ENCODE measurements at regions not wholly inside any gene's neighbourhood (a gene's known extent, or its start where the extent isn't known, plus 50 kb on each side); places are given as distances from the start of the nearest gene placed in this dataset.

DNA sequence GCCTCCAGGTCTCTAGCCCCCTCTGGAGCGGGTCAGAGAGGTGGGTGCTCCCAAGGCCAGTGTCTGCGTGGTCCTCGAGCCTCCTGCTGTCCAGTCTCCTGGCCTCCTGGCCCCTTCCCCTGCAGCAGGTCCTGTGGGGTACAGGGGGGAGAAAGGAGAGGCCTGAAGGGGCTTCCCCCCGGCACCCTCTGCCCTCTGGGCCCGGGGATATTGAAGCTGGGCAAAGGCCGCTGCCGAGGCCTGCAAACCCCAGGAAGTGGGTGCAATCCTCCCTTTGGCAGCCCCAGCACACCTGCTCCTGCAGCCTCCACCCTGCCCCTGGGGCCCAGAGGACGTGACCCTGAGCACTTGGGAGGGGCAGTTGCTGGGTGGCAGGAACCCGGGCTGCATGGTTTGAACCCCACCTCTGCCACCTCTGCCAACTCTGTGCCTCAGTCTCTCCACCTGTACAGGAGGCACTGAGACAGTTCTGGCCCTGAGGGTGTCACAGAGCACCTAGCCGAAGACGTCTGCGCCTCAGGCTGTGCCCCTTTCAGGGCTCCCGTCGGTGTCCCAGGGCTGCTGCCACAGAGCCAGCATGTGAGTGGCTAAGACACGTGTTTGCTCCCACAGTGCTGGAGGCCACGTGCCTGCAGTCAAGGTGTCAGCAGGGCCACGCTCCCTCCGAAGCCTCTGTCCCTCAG lies 59.1 kb upstream of the INPP5A start:
- no peak for DNase-seq
- Histone ChIP-seq H3K9ac (ENCODE audit: low read length) (no peak overlapping the region), H3K79me1 (replicated peaks; ENCODE audit: low read length, poor library complexity, severe bottlenecking) (no peaks in the 10 kb centered on the region), H3K27me3 (ENCODE audit: control insufficient read depth in 1 of 2, insufficient read depth in 1 of 2, low read length in 2 of 2) (peaks cover 47 to 70% of the 10 kb centered on the region in 2 experiments), H2BK120ac (ENCODE audit: low read depth, low read length) (no peak overlapping the region), H4K91ac (ENCODE audit: low read length) (no peak overlapping the region), H3K14ac (ENCODE audit: low read length in 2 of 2) (no peak overlapping the region), H3K23ac (ENCODE audit: low read length in 2 of 2) (no peak overlapping the region), H2BK5ac (ENCODE audit: low read depth, low read length, poor library complexity, severe bottlenecking) (no peak overlapping the region), H3K4me2 (ENCODE audit: low read length, poor library complexity, severe bottlenecking) (no peak overlapping the region), H3K9me3 (ENCODE audit: control insufficient read depth, low read length) (no peaks in the 10 kb centered on the region), H2AK5ac (ENCODE audit: low read length, severe bottlenecking) (no peak overlapping the region), H2BK12ac (ENCODE audit: low read length in 2 of 2) (no peak overlapping the region), H2BK15ac (ENCODE audit: low read depth, poor library complexity, severe bottlenecking) (peak overlapping the region; percentile 13), H3K18ac (ENCODE audit: low read depth in 1 of 2, low read length in 2 of 2) (no peak overlapping the region), H4K8ac (ENCODE audit: low read length) (no peak overlapping the region), H3K4ac (ENCODE audit: low read depth in 1 of 2, low read length in 2 of 2) (no peak overlapping the region), H2AFZ (ENCODE audit: low read depth, low read length) (no peak overlapping the region), H3K36me3 (ENCODE audit: control insufficient read depth in 1 of 2, insufficient read depth in 2 of 2, low read depth in 1 of 2, low read length in 2 of 2) (no peaks in the 10 kb centered on the region), H3K4me1 (ENCODE audit: control insufficient read depth, insufficient read depth, low read depth, low read length) (peaks cover 2% of the 10 kb centered on the region), H3K4me3 (ENCODE audit: insufficient read depth in 1 of 2, low read depth in 1 of 2, low read length in 2 of 2) (no peak overlapping the region), H3K27ac (ENCODE audit: low read length, poor library complexity, severe bottlenecking) (no peak overlapping the region)
- WGBS, result 82% methylated on average over 17 of the region's 18 CpGs

DNA sequence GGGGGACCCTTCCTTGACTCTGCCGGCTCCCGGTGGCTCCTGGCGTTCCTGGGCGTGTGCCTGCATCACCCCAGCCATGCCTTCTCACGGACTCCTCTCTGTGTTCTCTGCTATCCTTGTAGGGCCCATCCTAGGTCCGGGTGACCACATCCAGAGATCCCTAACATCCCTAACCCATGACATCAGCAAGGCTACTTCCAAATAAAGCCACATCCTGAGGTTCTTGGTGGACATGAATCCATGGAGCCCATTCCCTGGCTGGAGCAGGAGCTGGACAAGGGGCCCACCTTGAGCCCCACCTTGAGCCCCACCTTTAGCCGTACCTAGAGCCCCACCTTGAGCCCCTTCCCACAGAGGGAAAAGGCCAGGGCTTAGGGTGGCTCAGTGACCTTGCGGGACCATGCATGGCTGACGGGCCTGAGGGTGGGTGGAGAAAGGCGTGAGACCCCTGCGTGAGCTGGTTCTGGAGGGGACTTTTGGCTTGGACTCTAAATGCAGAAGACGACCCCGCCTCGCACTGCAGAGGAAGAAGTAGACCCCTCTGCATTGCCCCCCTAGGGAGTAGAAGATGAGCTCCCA lies 58.5 kb upstream of the INPP5A start:
- Histone ChIP-seq H4K8ac (ENCODE audit: low read length) (no peak overlapping the region), H3K9me3 (ENCODE audit: control insufficient read depth, low read length) (no peaks in the 10 kb centered on the region), H3K79me1 (replicated peaks; ENCODE audit: low read length, poor library complexity, severe bottlenecking) (no peaks in the 10 kb centered on the region), H3K27ac (ENCODE audit: low read length, poor library complexity, severe bottlenecking) (no peak overlapping the region), H4K91ac (ENCODE audit: low read length) (no peak overlapping the region), H3K18ac (ENCODE audit: low read depth in 1 of 2, low read length in 2 of 2) (no peak overlapping the region), H3K27me3 (ENCODE audit: control insufficient read depth in 1 of 2, insufficient read depth in 1 of 2, low read length in 2 of 2) (peaks cover 47 to 66% of the 10 kb centered on the region in 2 experiments), H2AFZ (ENCODE audit: low read depth, low read length) (no peak overlapping the region), H3K36me3 (ENCODE audit: control insufficient read depth in 1 of 2, insufficient read depth in 2 of 2, low read depth in 1 of 2, low read length in 2 of 2) (no peaks in the 10 kb centered on the region), H3K23ac (ENCODE audit: low read length in 2 of 2) (no peak overlapping the region), H3K4me1 (ENCODE audit: control insufficient read depth, insufficient read depth, low read depth, low read length) (peaks cover 2% of the 10 kb centered on the region), H3K4me3 (ENCODE audit: insufficient read depth in 1 of 2, low read depth in 1 of 2, low read length in 2 of 2) (no peak overlapping the region), H2BK15ac (ENCODE audit: low read depth, poor library complexity, severe bottlenecking) (no peak overlapping the region), H3K4ac (ENCODE audit: low read depth in 1 of 2, low read length in 2 of 2) (no peak overlapping the region), H3K14ac (ENCODE audit: low read length in 2 of 2) (no peak overlapping the region), H3K4me2 (ENCODE audit: low read length, poor library complexity, severe bottlenecking) (no peak overlapping the region), H2BK12ac (ENCODE audit: low read length in 2 of 2) (no peak overlapping the region), H2AK5ac (ENCODE audit: low read length, severe bottlenecking) (no peak overlapping the region), H2BK5ac (ENCODE audit: low read depth, low read length, poor library complexity, severe bottlenecking) (no peak overlapping the region), H3K9ac (ENCODE audit: low read length) (no peak overlapping the region), H2BK120ac (ENCODE audit: low read depth, low read length) (no peak overlapping the region)
- 94% methylated on average over 14 of the region's 14 CpGs for WGBS
- no peak for DNase-seq

DNA sequence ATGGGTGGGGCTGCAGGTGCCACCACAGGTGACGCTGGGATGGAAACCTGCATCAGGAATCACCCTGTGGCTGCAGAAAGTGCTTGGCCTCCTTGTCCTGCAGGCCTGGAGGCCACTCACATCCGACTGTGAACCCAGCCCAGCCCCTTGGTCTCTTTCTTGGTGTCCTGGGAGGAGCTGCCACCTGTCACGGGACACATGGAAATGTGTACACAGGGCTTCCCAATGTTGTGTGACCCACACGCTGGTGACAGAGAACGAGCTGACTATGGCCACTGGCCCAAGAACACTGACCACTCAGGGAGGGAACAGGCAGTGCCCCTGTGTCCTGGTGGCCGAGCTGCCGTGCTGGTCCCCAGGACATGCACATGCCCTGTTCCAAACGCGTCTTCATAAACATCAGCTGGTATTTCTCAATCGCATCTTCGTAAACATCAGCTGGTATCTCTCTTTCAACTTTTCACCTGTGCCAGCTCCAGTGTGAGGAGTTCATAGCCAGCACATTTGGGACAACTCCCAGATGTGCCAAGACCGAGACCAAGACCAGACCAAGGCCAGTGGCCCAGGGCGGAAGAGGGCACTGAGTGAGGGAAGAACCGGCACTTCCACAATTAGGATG lies 57.9 kb upstream of the INPP5A start:
- Histone ChIP-seq H4K8ac (ENCODE audit: low read length) (no peak overlapping the region), H3K4me3 (ENCODE audit: insufficient read depth in 1 of 2, low read depth in 1 of 2, low read length in 2 of 2) (no peak overlapping the region), H3K27ac (ENCODE audit: low read length, poor library complexity, severe bottlenecking) (no peak overlapping the region), H2BK15ac (ENCODE audit: low read depth, poor library complexity, severe bottlenecking) (no peak overlapping the region), H3K4me2 (ENCODE audit: low read length, poor library complexity, severe bottlenecking) (no peak overlapping the region), H3K4ac (ENCODE audit: low read depth in 1 of 2, low read length in 2 of 2) (no peak overlapping the region), H3K14ac (ENCODE audit: low read length in 2 of 2) (no peak overlapping the region), H3K79me1 (replicated peaks; ENCODE audit: low read length, poor library complexity, severe bottlenecking) (no peaks in the 10 kb centered on the region), H2BK5ac (ENCODE audit: low read depth, low read length, poor library complexity, severe bottlenecking) (no peak overlapping the region), H3K4me1 (ENCODE audit: control insufficient read depth, insufficient read depth, low read depth, low read length) (peaks cover 2% of the 10 kb centered on the region), H3K23ac (ENCODE audit: low read length in 2 of 2) (no peak overlapping the region), H4K91ac (ENCODE audit: low read length) (no peak overlapping the region), H3K18ac (ENCODE audit: low read depth in 1 of 2, low read length in 2 of 2) (no peak overlapping the region), H2BK12ac (ENCODE audit: low read length in 2 of 2) (no peak overlapping the region), H3K36me3 (ENCODE audit: control insufficient read depth in 1 of 2, insufficient read depth in 2 of 2, low read depth in 1 of 2, low read length in 2 of 2) (no peaks in the 10 kb centered on the region), H2BK120ac (ENCODE audit: low read depth, low read length) (no peak overlapping the region), H3K27me3 (ENCODE audit: control insufficient read depth in 1 of 2, insufficient read depth in 1 of 2, low read length in 2 of 2) (peaks cover 47 to 68% of the 10 kb centered on the region in 2 experiments), H2AFZ (ENCODE audit: low read depth, low read length) (no peak overlapping the region), H2AK5ac (ENCODE audit: low read length, severe bottlenecking) (no peak overlapping the region), H3K9me3 (ENCODE audit: control insufficient read depth, low read length) (no peaks in the 10 kb centered on the region), H3K9ac (ENCODE audit: low read length) (no peak overlapping the region)
- no peak for DNase-seq
- 90% methylated on average over 14 of the region's 14 CpGs for WGBS

DNA sequence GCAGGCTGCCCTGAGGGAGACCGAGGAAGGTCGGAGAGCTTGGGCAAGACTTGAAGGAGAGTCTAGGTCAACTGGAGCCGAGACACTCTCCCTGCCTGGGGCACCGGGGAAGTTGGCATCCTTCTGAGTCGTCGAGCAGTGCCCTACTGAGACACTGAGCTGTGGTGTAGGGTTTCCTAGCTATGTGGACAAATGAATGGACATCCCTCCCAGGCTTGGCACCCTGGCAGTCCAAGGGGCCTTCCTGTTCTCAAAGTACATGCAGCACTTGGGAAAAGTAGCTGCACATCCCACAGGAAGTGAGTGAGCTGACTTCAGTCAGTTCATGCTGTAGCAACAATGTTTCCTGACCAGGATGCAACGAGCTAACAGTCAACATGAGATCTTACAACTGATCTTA lies 57.2 kb upstream of the INPP5A start:
- Histone ChIP-seq H3K4me2 (ENCODE audit: low read length, poor library complexity, severe bottlenecking) (no peak overlapping the region), H3K23ac (ENCODE audit: low read length in 2 of 2) (no peak overlapping the region), H3K4ac (ENCODE audit: low read depth in 1 of 2, low read length in 2 of 2) (no peak overlapping the region), H4K91ac (ENCODE audit: low read length) (no peak overlapping the region), H3K27ac (ENCODE audit: low read length, poor library complexity, severe bottlenecking) (no peak overlapping the region), H2AFZ (ENCODE audit: low read depth, low read length) (no peak overlapping the region), H2BK120ac (ENCODE audit: low read depth, low read length) (no peak overlapping the region), H3K36me3 (ENCODE audit: control insufficient read depth in 1 of 2, insufficient read depth in 2 of 2, low read depth in 1 of 2, low read length in 2 of 2) (no peaks in the 10 kb centered on the region), H3K9me3 (ENCODE audit: control insufficient read depth, low read length) (no peaks in the 10 kb centered on the region), H3K9ac (ENCODE audit: low read length) (no peak overlapping the region), H3K27me3 (ENCODE audit: control insufficient read depth in 1 of 2, insufficient read depth in 1 of 2, low read length in 2 of 2) (peaks cover 47 to 74% of the 10 kb centered on the region in 2 experiments), H2AK5ac (ENCODE audit: low read length, severe bottlenecking) (no peak overlapping the region), H3K4me3 (ENCODE audit: insufficient read depth in 1 of 2, low read depth in 1 of 2, low read length in 2 of 2) (no peak overlapping the region), H3K79me1 (replicated peaks; ENCODE audit: low read length, poor library complexity, severe bottlenecking) (no peaks in the 10 kb centered on the region), H2BK12ac (ENCODE audit: low read length in 2 of 2) (no peak overlapping the region), H2BK5ac (ENCODE audit: low read depth, low read length, poor library complexity, severe bottlenecking) (no peak overlapping the region), H3K4me1 (ENCODE audit: control insufficient read depth, insufficient read depth, low read depth, low read length) (peaks cover 2% of the 10 kb centered on the region), H3K18ac (ENCODE audit: low read depth in 1 of 2, low read length in 2 of 2) (peak overlapping the region in 1 of 2 experiments; percentile 18), H4K8ac (ENCODE audit: low read length) (no peak overlapping the region), H2BK15ac (ENCODE audit: low read depth, poor library complexity, severe bottlenecking) (no peak overlapping the region), H3K14ac (ENCODE audit: low read length in 2 of 2) (no peak overlapping the region)
- DNase-seq, result no peak
- 74% methylated on average over 7 of the region's 7 CpGs for WGBS

All from mesenchymal stem cell (in vitro differentiated cells and primary cell).